ENCODE measurements at regions not wholly inside any gene's neighbourhood (a gene's known extent, or its start where the extent isn't known, plus 50 kb on each side); places are given as distances from the start of the nearest gene placed in this dataset.

- Mint-ChIP-seq H3K4me3 (no peak overlapping the region), H3K27ac (peak overlapping the region; percentile 56), H3K36me3 (ENCODE audit: low read depth) (no peaks in the 10 kb centered on the region), H3K27me3 (no peaks in the 10 kb centered on the region), H3K4me1 (peaks cover 34% of the 10 kb centered on the region)
- peaks cover 2% of the 10 kb centered on the region for H3K9me3 ChIP-seq (ENCODE audit: control insufficient read depth, low read length, poor library complexity, severe bottlenecking)
- DNase-seq (no peak), ATAC-seq (no peak)
These were observed 82.2 kb upstream of the SLC22A16 start for GRCh38 chr6:110558575-110558974.

- H3K4me3 Mint-ChIP-seq, result no peak overlapping the region
- ATAC-seq (no peak), DNase-seq (no peak)
- H3K36me3 Mint-ChIP-seq (ENCODE audit: low read depth), result no peaks in the 10 kb centered on the region
- H3K9me3 ChIP-seq (ENCODE audit: control insufficient read depth, low read length, poor library complexity, severe bottlenecking), result peaks cover 2% of the 10 kb centered on the region
- H3K4me1 Mint-ChIP-seq, result peaks cover 30% of the 10 kb centered on the region
- H3K27ac Mint-ChIP-seq, result no peak overlapping the region
- H3K27me3 Mint-ChIP-seq, result no peaks in the 10 kb centered on the region
These were observed 80.8 kb upstream of the SLC22A16 start for GRCh38 chr6:110557199-110557598.

- Mint-ChIP-seq H3K27ac (no peak overlapping the region), H3K36me3 (ENCODE audit: low read depth) (no peaks in the 10 kb centered on the region), H3K4me1 (peaks cover 27% of the 10 kb centered on the region), H3K4me3 (no peak overlapping the region), H3K27me3 (no peaks in the 10 kb centered on the region)
- peaks cover 2% of the 10 kb centered on the region for H3K9me3 ChIP-seq (ENCODE audit: control insufficient read depth, low read length, poor library complexity, severe bottlenecking)
- ATAC-seq, result no peak
- DNase-seq, result no peak
These were observed 80.1 kb upstream of the SLC22A16 start for GRCh38 chr6:110556317-110557110.

- peaks cover 20% of the 10 kb centered on the region for H3K4me1 Mint-ChIP-seq
- DNase-seq (no peak), ATAC-seq (no peak)
- H3K36me3 Mint-ChIP-seq (ENCODE audit: low read depth), result no peaks in the 10 kb centered on the region
- peak overlapping the region; percentile 43 for H3K4me3 Mint-ChIP-seq
- H3K9me3 ChIP-seq (ENCODE audit: control insufficient read depth, low read length, poor library complexity, severe bottlenecking), result peaks cover 2% of the 10 kb centered on the region
- no peak overlapping the region for H3K27ac Mint-ChIP-seq
- H3K27me3 Mint-ChIP-seq, result no peaks in the 10 kb centered on the region
These were observed 78.6 kb upstream of the SLC22A16 start for GRCh38 chr6:110554966-110555460.

- DNase-seq (no peak), ATAC-seq (no peak)
- Mint-ChIP-seq H3K36me3 (ENCODE audit: low read depth) (no peaks in the 10 kb centered on the region), H3K4me3 (peak overlapping the region; percentile 43), H3K27me3 (no peaks in the 10 kb centered on the region), H3K27ac (peak overlapping the region; percentile 4), H3K4me1 (peaks cover 20% of the 10 kb centered on the region)
- H3K9me3 ChIP-seq (ENCODE audit: control insufficient read depth, low read length, poor library complexity, severe bottlenecking), result peaks cover 2% of the 10 kb centered on the region
These were observed 78.0 kb upstream of the SLC22A16 start for GRCh38 chr6:110554441-110554840.

- peaks cover 18% of the 10 kb centered on the region for H3K4me1 Mint-ChIP-seq
- DNase-seq, result no peak
- no peak overlapping the region for H3K27ac Mint-ChIP-seq
- no peaks in the 10 kb centered on the region for H3K36me3 Mint-ChIP-seq (ENCODE audit: low read depth)
- no peaks in the 10 kb centered on the region for H3K27me3 Mint-ChIP-seq
- H3K4me3 Mint-ChIP-seq, result no peak overlapping the region
- no peak for ATAC-seq
- no peaks in the 10 kb centered on the region for H3K9me3 ChIP-seq (ENCODE audit: control insufficient read depth, low read length, poor library complexity, severe bottlenecking)
These were observed 76.7 kb upstream of the SLC22A16 start for GRCh38 chr6:110552901-110553641.

- no peaks in the 10 kb centered on the region for H3K9me3 ChIP-seq (ENCODE audit: control insufficient read depth, low read length, poor library complexity, severe bottlenecking)
- DNase-seq (no peak), ATAC-seq (no peak)
- no peaks in the 10 kb centered on the region for H3K27me3 Mint-ChIP-seq
- H3K4me3 Mint-ChIP-seq, result no peak overlapping the region
- no peaks in the 10 kb centered on the region for H3K36me3 Mint-ChIP-seq (ENCODE audit: low read depth)
- H3K4me1 Mint-ChIP-seq, result peaks cover 18% of the 10 kb centered on the region
- no peak overlapping the region for H3K27ac Mint-ChIP-seq
These were observed 75.7 kb upstream of the SLC22A16 start for GRCh38 chr6:110552076-110552475.

GRCh38 chr6:110551088-110551487, 74.7 kb upstream of the SLC22A16 start:
- Mint-ChIP-seq H3K4me1 (peaks cover 13% of the 10 kb centered on the region), H3K36me3 (ENCODE audit: low read depth) (no peaks in the 10 kb centered on the region), H3K27me3 (no peaks in the 10 kb centered on the region), H3K4me3 (no peak overlapping the region), H3K27ac (no peak overlapping the region)
- no peak for DNase-seq
- no peak for ATAC-seq
- H3K9me3 ChIP-seq (ENCODE audit: control insufficient read depth, low read length, poor library complexity, severe bottlenecking), result no peaks in the 10 kb centered on the region

GRCh38 chr6:110550353-110550752, 73.9 kb upstream of the SLC22A16 start:
- Mint-ChIP-seq H3K27ac (no peak overlapping the region), H3K27me3 (no peaks in the 10 kb centered on the region), H3K4me1 (peaks cover 7% of the 10 kb centered on the region), H3K36me3 (ENCODE audit: low read depth) (no peaks in the 10 kb centered on the region), H3K4me3 (no peak overlapping the region)
- no peaks in the 10 kb centered on the region for H3K9me3 ChIP-seq (ENCODE audit: control insufficient read depth, low read length, poor library complexity, severe bottlenecking)
- ATAC-seq, result no peak
- DNase-seq, result no peak

GRCh38 chr6:110549277-110549676, 72.9 kb upstream of the SLC22A16 start:
- H3K9me3 ChIP-seq (ENCODE audit: control insufficient read depth, low read length, poor library complexity, severe bottlenecking), result no peaks in the 10 kb centered on the region
- Mint-ChIP-seq H3K27ac (no peak overlapping the region), H3K4me3 (no peak overlapping the region), H3K4me1 (peaks cover 2% of the 10 kb centered on the region), H3K36me3 (ENCODE audit: low read depth) (no peaks in the 10 kb centered on the region), H3K27me3 (no peaks in the 10 kb centered on the region)
- ATAC-seq, result no peak
- DNase-seq, result no peak

- Mint-ChIP-seq H3K36me3 (ENCODE audit: low read depth) (peaks cover 4% of the 10 kb centered on the region), H3K27ac (no peak overlapping the region), H3K27me3 (no peaks in the 10 kb centered on the region), H3K4me1 (peaks cover 9% of the 10 kb centered on the region), H3K4me3 (no peak overlapping the region)
- no peaks in the 10 kb centered on the region for H3K9me3 ChIP-seq (ENCODE audit: control insufficient read depth, low read length, poor library complexity, severe bottlenecking)
- DNase-seq (no peak), ATAC-seq (no peak)
These were observed 71.9 kb upstream of the SLC22A16 start for GRCh38 chr6:110548110-110548847.

GRCh38 chr6:110547266-110547964, 71.0 kb upstream of the SLC22A16 start:
- H3K4me3 Mint-ChIP-seq, result no peak overlapping the region
- H3K36me3 Mint-ChIP-seq (ENCODE audit: low read depth), result peaks cover 4% of the 10 kb centered on the region
- H3K27ac Mint-ChIP-seq, result no peak overlapping the region
- no peaks in the 10 kb centered on the region for H3K9me3 ChIP-seq (ENCODE audit: control insufficient read depth, low read length, poor library complexity, severe bottlenecking)
- no peak for DNase-seq
- H3K4me1 Mint-ChIP-seq, result peaks cover 9% of the 10 kb centered on the region
- ATAC-seq, result no peak
- H3K27me3 Mint-ChIP-seq, result no peaks in the 10 kb centered on the region

All from T-helper 17 cell (primary cell).